ENCODE measurements at regions not wholly inside any gene's neighbourhood (a gene's known extent, or its start where the extent isn't known, plus 50 kb on each side); places are given as distances from the start of the nearest gene placed in this dataset.
"Not testable (repeated sequence)": the region's sequence is repeated elsewhere in the genome, so short reads cannot be mapped to it uniquely, and the experiment has no call there.

DNA sequence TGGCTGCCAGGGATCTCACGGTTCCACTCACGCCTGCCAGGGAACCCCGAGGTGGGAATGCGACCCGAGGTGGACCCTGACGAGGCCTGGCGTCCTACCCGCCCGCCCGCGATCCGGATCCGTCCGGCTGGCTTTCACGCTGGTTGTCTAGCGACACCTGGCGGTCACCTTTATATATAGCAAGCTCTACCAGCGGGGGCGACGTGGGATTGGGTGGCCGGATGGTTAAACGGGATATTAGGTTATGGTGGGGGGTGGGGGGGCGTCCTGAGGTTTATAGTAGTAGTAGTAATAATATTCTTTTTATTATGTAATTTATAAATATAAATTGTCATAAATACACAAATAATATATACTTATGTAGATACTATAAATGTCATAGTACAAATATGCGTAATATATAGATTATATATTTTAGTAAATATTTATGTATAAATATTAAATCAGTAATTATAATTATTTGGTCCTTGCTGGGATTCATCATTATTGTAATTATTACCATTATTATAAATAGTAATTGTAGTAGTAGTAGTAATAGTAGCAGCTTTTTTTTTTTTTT is 136.9 kb downstream of the KCNJ12 start:
- Mint-ChIP-seq H3K27me3 (ENCODE audit: insufficient read depth) (peaks cover 27% of the 10 kb centered on the region), H3K27ac (no peak overlapping the region), H3K9me3 (no peaks in the 10 kb centered on the region), H3K4me3 (no peak overlapping the region), H3K36me3 (ENCODE audit: low read depth) (no peaks in the 10 kb centered on the region), H3K4me1 (ENCODE audit: low read depth) (peaks cover 6% of the 10 kb centered on the region; the same call in 1 of the 2 replicates)
- TF ChIP-seq, protein P1, sequence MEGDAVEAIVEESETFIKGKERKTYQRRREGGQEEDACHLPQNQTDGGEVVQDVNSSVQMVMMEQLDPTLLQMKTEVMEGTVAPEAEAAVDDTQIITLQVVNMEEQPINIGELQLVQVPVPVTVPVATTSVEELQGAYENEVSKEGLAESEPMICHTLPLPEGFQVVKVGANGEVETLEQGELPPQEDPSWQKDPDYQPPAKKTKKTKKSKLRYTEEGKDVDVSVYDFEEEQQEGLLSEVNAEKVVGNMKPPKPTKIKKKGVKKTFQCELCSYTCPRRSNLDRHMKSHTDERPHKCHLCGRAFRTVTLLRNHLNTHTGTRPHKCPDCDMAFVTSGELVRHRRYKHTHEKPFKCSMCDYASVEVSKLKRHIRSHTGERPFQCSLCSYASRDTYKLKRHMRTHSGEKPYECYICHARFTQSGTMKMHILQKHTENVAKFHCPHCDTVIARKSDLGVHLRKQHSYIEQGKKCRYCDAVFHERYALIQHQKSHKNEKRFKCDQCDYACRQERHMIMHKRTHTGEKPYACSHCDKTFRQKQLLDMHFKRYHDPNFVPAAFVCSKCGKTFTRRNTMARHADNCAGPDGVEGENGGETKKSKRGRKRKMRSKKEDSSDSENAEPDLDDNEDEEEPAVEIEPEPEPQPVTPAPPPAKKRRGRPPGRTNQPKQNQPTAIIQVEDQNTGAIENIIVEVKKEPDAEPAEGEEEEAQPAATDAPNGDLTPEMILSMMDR (IDR thresholded peaks at IDR 0.05): peak; percentile 92
- DNase-seq: peak; percentile 34

DNA sequence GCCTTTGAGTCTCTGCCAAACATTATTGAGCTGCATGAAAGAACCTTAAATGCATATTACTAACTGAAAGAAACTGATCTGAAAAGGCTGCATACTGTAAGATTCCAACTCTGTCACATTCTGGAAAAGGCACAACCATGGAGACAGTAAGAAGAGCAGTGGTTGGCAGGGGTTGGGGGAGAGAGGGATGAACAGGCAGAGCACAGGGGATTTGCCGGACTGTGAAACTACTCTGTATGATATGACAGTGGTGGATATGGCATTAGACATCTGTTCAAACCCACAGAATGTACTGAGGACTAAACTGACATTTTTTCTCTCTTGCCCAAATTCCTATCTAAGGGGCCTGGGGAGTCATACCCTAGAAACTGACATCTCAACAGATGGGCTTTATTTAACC is 138.4 kb downstream of the KCNJ12 start:
- not testable (repeated sequence) for H3K27ac Mint-ChIP-seq; H3K9me3 Mint-ChIP-seq; H3K36me3 Mint-ChIP-seq (ENCODE audit: low read depth); H3K4me3 Mint-ChIP-seq; H3K4me1 Mint-ChIP-seq (ENCODE audit: low read depth); DNase-seq
- H3K27me3 Mint-ChIP-seq (ENCODE audit: insufficient read depth): peaks cover 25% of the 10 kb centered on the region

DNA sequence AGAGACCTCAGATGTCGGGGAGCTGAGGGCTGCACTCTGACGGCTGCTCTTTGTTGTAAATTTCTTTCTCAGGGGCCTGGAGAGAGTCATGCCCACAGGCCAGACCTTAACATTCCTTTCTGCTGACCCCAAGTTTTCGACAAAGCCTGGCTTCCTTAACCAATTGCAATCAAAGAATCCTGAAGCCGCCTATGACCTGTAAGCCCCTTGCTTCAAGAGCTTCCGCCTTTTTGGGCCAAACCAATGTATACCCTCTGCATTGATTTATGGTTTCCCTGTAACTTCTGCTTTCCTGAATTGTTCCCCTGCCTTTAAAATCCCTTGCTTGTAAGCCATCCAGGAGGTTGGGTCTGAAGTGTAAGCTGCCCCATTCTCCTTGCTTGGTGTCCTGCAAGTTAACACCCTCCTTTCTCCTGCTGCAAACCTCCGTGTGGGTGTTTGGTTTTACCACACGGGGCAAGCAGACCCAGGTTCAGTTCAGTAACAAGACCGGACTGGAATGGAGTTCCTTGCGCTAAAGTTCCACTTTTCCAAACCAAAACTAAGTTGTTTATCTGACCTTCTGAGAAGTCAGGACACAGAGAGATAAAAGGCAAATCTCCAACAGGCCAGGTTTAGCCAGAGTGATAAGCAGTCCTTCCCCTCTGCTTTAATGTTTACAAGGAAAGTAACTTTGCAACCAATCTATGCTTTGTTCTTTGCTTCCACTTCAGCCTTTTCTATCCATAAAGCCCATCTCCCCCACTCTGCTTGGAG is 141.6 kb downstream of the KCNJ12 start:
- Mint-ChIP-seq H3K36me3 (ENCODE audit: low read depth) (no peaks in the 10 kb centered on the region), H3K9me3 (no peaks in the 10 kb centered on the region), H3K27ac (no peak overlapping the region), H3K4me3 (no peak overlapping the region), H3K27me3 (ENCODE audit: insufficient read depth) (peaks cover 23% of the 10 kb centered on the region), H3K4me1 (ENCODE audit: low read depth) (no peaks in the 10 kb centered on the region)
- DNase-seq: no peak
- TF ChIP-seq, protein P1 (IDR thresholded peaks at IDR 0.05): no peak

DNA sequence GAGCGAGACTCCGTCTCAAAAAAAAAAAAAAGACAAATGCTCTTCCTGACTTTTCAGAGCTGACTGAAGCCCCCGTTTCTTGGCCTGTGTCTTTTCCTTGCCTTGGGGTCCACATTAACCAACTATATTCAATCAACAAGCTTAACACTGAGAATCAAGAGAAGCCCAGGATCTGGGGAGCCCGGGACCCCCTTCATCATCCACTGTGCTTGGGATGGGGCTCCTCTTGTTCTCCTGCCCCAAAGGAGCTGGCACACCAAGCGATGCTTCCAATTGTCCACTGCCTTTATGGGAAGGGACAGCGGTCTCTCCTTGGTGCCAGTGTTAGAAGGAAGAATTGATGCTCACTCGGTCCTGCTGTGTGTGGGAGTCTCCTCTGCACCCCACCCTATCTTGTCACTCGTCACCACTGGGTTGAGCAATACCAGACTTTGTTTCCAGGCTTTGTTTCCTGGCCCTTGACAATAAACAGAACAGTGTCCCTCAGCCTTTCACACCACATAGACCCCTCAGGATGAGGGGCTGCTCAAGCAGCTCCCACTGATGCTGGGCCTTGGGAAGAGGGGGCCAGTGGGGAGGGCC is 146.7 kb downstream of the KCNJ12 start:
- DNase-seq: no peak
- Mint-ChIP-seq H3K27me3 (ENCODE audit: insufficient read depth) (peaks cover 10% of the 10 kb centered on the region), H3K27ac (no peak overlapping the region), H3K4me3 (no peak overlapping the region), H3K36me3 (ENCODE audit: low read depth) (no peaks in the 10 kb centered on the region), H3K9me3 (no peaks in the 10 kb centered on the region), H3K4me1 (ENCODE audit: low read depth) (no peaks in the 10 kb centered on the region)
- TF ChIP-seq, protein P1 (IDR thresholded peaks at IDR 0.05): no peak

DNA sequence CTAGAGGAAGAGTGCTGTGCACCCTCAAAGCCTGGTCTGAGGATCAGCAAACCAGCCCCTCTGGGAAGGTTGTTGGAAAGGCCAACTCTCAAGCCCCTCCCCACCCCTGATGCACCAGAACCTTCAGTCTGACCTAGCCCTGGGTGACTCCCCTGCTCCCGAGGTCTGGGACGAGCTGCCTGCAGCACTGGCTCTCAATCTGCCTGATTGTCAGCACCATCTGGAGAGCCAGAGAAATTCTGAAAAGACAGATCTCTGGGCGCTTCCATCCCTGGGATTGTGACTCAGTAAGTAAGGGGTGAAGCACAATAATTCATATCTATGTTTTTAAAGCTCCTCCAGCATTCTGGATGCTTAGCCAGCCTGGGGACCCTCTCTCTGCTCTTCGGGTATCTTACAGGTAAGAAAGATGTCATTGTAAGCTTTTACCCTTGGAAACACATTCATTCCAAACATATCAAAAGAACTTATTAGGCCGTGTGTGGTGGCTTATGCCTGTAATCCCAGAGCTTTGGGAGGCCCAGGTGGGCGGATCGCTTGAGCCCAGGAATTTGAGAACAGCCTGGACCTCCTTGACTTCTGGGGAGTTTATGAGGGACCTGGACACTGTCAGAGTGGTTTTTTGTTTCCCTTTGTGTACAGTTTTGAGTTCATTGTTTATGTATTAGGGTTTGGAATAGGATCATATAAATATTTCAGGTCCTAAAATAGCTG is 147.5 kb downstream of the KCNJ12 start:
- Mint-ChIP-seq H3K9me3 (no peaks in the 10 kb centered on the region), H3K36me3 (ENCODE audit: low read depth) (no peaks in the 10 kb centered on the region), H3K4me3 (no peak overlapping the region), H3K27me3 (ENCODE audit: insufficient read depth) (peaks cover 8% of the 10 kb centered on the region; the same call in 1 of the 2 replicates), H3K27ac (no peak overlapping the region), H3K4me1 (ENCODE audit: low read depth) (no peaks in the 10 kb centered on the region)
- TF ChIP-seq, protein P1 (IDR thresholded peaks at IDR 0.05): no peak
- DNase-seq: no peak
